ENCODE measurements at regions not wholly inside any gene's neighbourhood (a gene's known extent, or its start where the extent isn't known, plus 50 kb on each side); places are given as distances from the start of the nearest gene placed in this dataset.

GRCh38 chr5:86814315-86814714 is 196.6 kb downstream of the COX7C start:
- POLR2A ChIA-PET = no interaction called here
- intact Hi-C loops (cut with micrococcal nuclease) = no loop called here
- WGBS (ENCODE audit: insufficient coverage) = 67% methylated on average over 1 of the region's 1 CpG
- Mint-ChIP-seq H3K4me3 (no peak overlapping the region), H3K27me3 (no peaks in the 10 kb centered on the region), H3K9me3 (ENCODE audit: insufficient read depth) (no peaks in the 10 kb centered on the region), H3K27ac (no peak overlapping the region), H3K4me1 (no peaks in the 10 kb centered on the region)
- Histone ChIP-seq H3K27ac (ENCODE audit: low read length in 2 of 2) (no peak overlapping the region), H2AFZ (ENCODE audit: insufficient read depth, low read depth, low read length, poor library complexity, severe bottlenecking) (no peak overlapping the region), H3K9me3 (ENCODE audit: control extremely low read depth in 1 of 3, control insufficient read depth in 2 of 3, insufficient read depth in 1 of 3, low read length in 2 of 3) (peaks cover 0 to 2% (median 0%) of the 10 kb centered on the region in 3 donors), H4K20me1 (ENCODE audit: control insufficient read depth, insufficient read depth, low read length, poor library complexity, severe bottlenecking) (no peaks in the 10 kb centered on the region), H3K36me3 (replicated peaks in 1 of 2; ENCODE audit: control extremely low read depth in 1 of 2, control insufficient read depth in 1 of 2, extremely low read depth in 1 of 2, insufficient read depth in 2 of 2, low read length in 1 of 2) (no peaks in the 10 kb centered on the region), H3K4me3 (ENCODE audit: control extremely low read depth in 1 of 5, extremely low read depth in 1 of 5, insufficient read depth in 1 of 5, low read depth in 2 of 5, low read length in 4 of 5) (no peak overlapping the region), H3K79me2 (ENCODE audit: control insufficient read depth, insufficient read depth, low read length) (no peaks in the 10 kb centered on the region), H3K4me2 (replicated peaks; ENCODE audit: low read depth, low read length, poor library complexity, severe bottlenecking) (no peak overlapping the region), H3K9ac (ENCODE audit: low read length) (no peak overlapping the region), H3K4me1 (ENCODE audit: control insufficient read depth in 2 of 2, insufficient read depth in 2 of 2, low read length in 2 of 2) (no peaks in the 10 kb centered on the region), H3K27me3 (replicated peaks in 1 of 4; ENCODE audit: control extremely low read depth in 1 of 4, control insufficient read depth in 3 of 4, insufficient read depth in 4 of 4, low read length in 3 of 4) (no peaks in the 10 kb centered on the region)
- no peak for ATAC-seq (ENCODE audit: low read depth)
- CTCF ChIA-PET = no interaction called here
- no peak for TF ChIP-seq EZH2 (IDR thresholded peaks at IDR 0.05; ENCODE audit: borderline replicate concordance, insufficient read depth, low read depth, low read length, poor library complexity, severe bottlenecking)
- TF ChIP-seq CTCF (IDR thresholded peaks at IDR 0.05) = no peak
- DNase-seq = no peak

- ChIA-PET POLR2A (no interaction called here), CTCF (no interaction called here)
- H3K79me2 ChIP-seq (ENCODE audit: control insufficient read depth, insufficient read depth, low read length) = no peaks in the 10 kb centered on the region
- H4K20me1 ChIP-seq (ENCODE audit: control insufficient read depth, insufficient read depth, low read length, poor library complexity, severe bottlenecking) = no peaks in the 10 kb centered on the region
- no peak overlapping the region for H3K27ac ChIP-seq (ENCODE audit: low read length in 2 of 2)
- Mint-ChIP-seq H3K9me3 (ENCODE audit: insufficient read depth) (no peaks in the 10 kb centered on the region), H3K27ac (no peak overlapping the region), H3K4me3 (no peak overlapping the region), H3K4me1 (no peaks in the 10 kb centered on the region), H3K27me3 (no peaks in the 10 kb centered on the region)
- intact Hi-C loops (cut with micrococcal nuclease) = no loop called here
- no peak overlapping the region for H3K4me2 ChIP-seq (replicated peaks; ENCODE audit: low read depth, low read length, poor library complexity, severe bottlenecking)
- TF ChIP-seq EZH2 (IDR thresholded peaks at IDR 0.05; ENCODE audit: borderline replicate concordance, insufficient read depth, low read depth, low read length, poor library complexity, severe bottlenecking) (no peak), CTCF (IDR thresholded peaks at IDR 0.05) (no peak)
- H3K9ac ChIP-seq (ENCODE audit: low read length) = no peak overlapping the region
- no peak overlapping the region for H3K4me3 ChIP-seq (ENCODE audit: control extremely low read depth in 1 of 5, extremely low read depth in 1 of 5, insufficient read depth in 1 of 5, low read depth in 2 of 5, low read length in 4 of 5)
- H3K27me3 ChIP-seq (replicated peaks in 1 of 4; ENCODE audit: control extremely low read depth in 1 of 4, control insufficient read depth in 3 of 4, insufficient read depth in 4 of 4, low read length in 3 of 4) = no peaks in the 10 kb centered on the region
- no peaks in the 10 kb centered on the region for H3K4me1 ChIP-seq (ENCODE audit: control insufficient read depth in 2 of 2, insufficient read depth in 2 of 2, low read length in 2 of 2)
- H2AFZ ChIP-seq (ENCODE audit: insufficient read depth, low read depth, low read length, poor library complexity, severe bottlenecking) = no peak overlapping the region
- H3K36me3 ChIP-seq (replicated peaks in 1 of 2; ENCODE audit: control extremely low read depth in 1 of 2, control insufficient read depth in 1 of 2, extremely low read depth in 1 of 2, insufficient read depth in 2 of 2, low read length in 1 of 2) = no peaks in the 10 kb centered on the region
- H3K9me3 ChIP-seq (ENCODE audit: control extremely low read depth in 1 of 3, control insufficient read depth in 2 of 3, insufficient read depth in 1 of 3, low read length in 2 of 3) = no peaks in the 10 kb centered on the region
- no peak for ATAC-seq (ENCODE audit: low read depth)
- no peak for DNase-seq
These were observed 197.2 kb downstream of the COX7C start for GRCh38 chr5:86814907-86815306.

Data from B cell (primary cell).